Dermis microvascular lymphatic vessel endothelial cell (primary cell): ENCODE measurements at regions not wholly inside any gene's neighbourhood (a gene's known extent, or its start where the extent isn't known, plus 50 kb on each side); places are given as distances from the start of the nearest gene placed in this dataset.
"Not testable (repeated sequence)": the region's sequence is repeated elsewhere in the genome, so short reads cannot be mapped to it uniquely, and the experiment has no call there.

Source experiments
- DNase-seq, 2 donors: peaks; one replicate each; pipeline versions ENCODE4 v3.0.0 to v3.0.0-alpha.2; 2010; ENCODE audit warnings: low read depth in 2 of 2

GRCh38 chr2:37722971-37723370 lies 51.5 kb upstream of the CDC42EP3 start:
- not testable (repeated sequence) for DNase-seq

GRCh38 chr2:37730037-37730818 lies 58.8 kb upstream of the CDC42EP3 start:
- DNase-seq: no peak

GRCh38 chr2:37732412-37732811 lies 61.0 kb upstream of the CDC42EP3 start:
- not testable (repeated sequence) for DNase-seq

GRCh38 chr2:37733251-37733650 lies 61.8 kb upstream of the CDC42EP3 start:
- no peak for DNase-seq

- DNase-seq: not testable (repeated sequence)
Measured at GRCh38 chr2:37733955-37734354, 62.5 kb upstream of the CDC42EP3 start.

GRCh38 chr2:37734891-37735523 lies 63.6 kb upstream of the CDC42EP3 start:
- not testable (repeated sequence) for DNase-seq

- not testable (repeated sequence) for DNase-seq
Measured at GRCh38 chr2:37735524-37735910, 64.1 kb upstream of the CDC42EP3 start.

GRCh38 chr2:37737507-37737906 lies 66.1 kb upstream of the CDC42EP3 start:
- no peak for DNase-seq

GRCh38 chr2:37738266-37738885 lies 66.9 kb upstream of the CDC42EP3 start:
- no peak for DNase-seq

- no peak for DNase-seq
Measured at GRCh38 chr2:37739153-37739552, 67.7 kb upstream of the CDC42EP3 start.

- DNase-seq: peak; percentile 14 to 30
Measured at GRCh38 chr2:37740164-37740739, 68.8 kb upstream of the CDC42EP3 start.

- no peak for DNase-seq
Measured at GRCh38 chr2:37742286-37742685, 70.8 kb upstream of the CDC42EP3 start.

GRCh38 chr2:37744010-37744409 lies 72.6 kb upstream of the CDC42EP3 start:
- no peak for DNase-seq

GRCh38 chr2:37744961-37745360 lies 73.5 kb upstream of the CDC42EP3 start:
- not testable (repeated sequence) for DNase-seq

GRCh38 chr2:37746011-37746410 lies 74.6 kb upstream of the CDC42EP3 start:
- DNase-seq: not testable (repeated sequence)

- DNase-seq: no peak
Measured at GRCh38 chr2:37746883-37747282, 75.4 kb upstream of the CDC42EP3 start.

GRCh38 chr2:37748541-37748940 lies 77.1 kb upstream of the CDC42EP3 start:
- DNase-seq: no peak

GRCh38 chr2:37750286-37750685 lies 78.8 kb upstream of the CDC42EP3 start:
- DNase-seq: not testable (repeated sequence)

- no peak for DNase-seq
Measured at GRCh38 chr2:37752766-37753165, 81.3 kb upstream of the CDC42EP3 start.

GRCh38 chr2:37753758-37754157 lies 82.3 kb upstream of the CDC42EP3 start:
- no peak for DNase-seq

- DNase-seq: not testable (repeated sequence)
Measured at GRCh38 chr2:37755961-37756559, 84.6 kb upstream of the CDC42EP3 start.

GRCh38 chr2:37757456-37757855 lies 86.0 kb upstream of the CDC42EP3 start:
- DNase-seq: not testable (repeated sequence)
